Urothelium cell line (cell line): ENCODE measurements at regions not wholly inside any gene's neighbourhood (a gene's known extent, or its start where the extent isn't known, plus 50 kb on each side); places are given as distances from the start of the nearest gene placed in this dataset.

Source experiments
- DNase-seq: peaks from one replicate; pipeline ENCODE4 v3.0.0; 2011; ENCODE audit warnings: low spot score, mixed read lengths
- FAIRE-seq: peaks from 2 replicates; lab custom pipeline; 2011; peaks lifted over from hg19 to GRCh38; lab: Jason Lieb, UNC

GRCh38 chr3:20361000-20361399 lies 175.0 kb upstream of the SGO1 start:
- DNase-seq (no peak), FAIRE-seq (no peak)

- FAIRE-seq (no peak), DNase-seq (no peak)
Measured at GRCh38 chr3:20353286-20353685, 167.3 kb upstream of the SGO1 start.

- DNase-seq (no peak), FAIRE-seq (no peak)
Measured at GRCh38 chr3:20352546-20353179, 166.7 kb upstream of the SGO1 start.

GRCh38 chr3:20350449-20350848 lies 164.4 kb upstream of the SGO1 start:
- DNase-seq: no peak
- no peak for FAIRE-seq

- DNase-seq: no peak
- FAIRE-seq: no peak
Measured at GRCh38 chr3:20346916-20347315, 160.9 kb upstream of the SGO1 start.

GRCh38 chr3:20346369-20346768 lies 160.4 kb upstream of the SGO1 start:
- FAIRE-seq (no peak), DNase-seq (no peak)

- no peak for FAIRE-seq
- no peak for DNase-seq
Measured at GRCh38 chr3:20344400-20344959, 158.5 kb upstream of the SGO1 start.

GRCh38 chr3:20343790-20344189 lies 157.8 kb upstream of the SGO1 start:
- FAIRE-seq (no peak), DNase-seq (no peak)

- peak; percentile 48 for DNase-seq
- no peak for FAIRE-seq
Measured at GRCh38 chr3:20340324-20340928, 154.4 kb upstream of the SGO1 start.

- FAIRE-seq (no peak), DNase-seq (no peak)
Measured at GRCh38 chr3:20336572-20336971, 150.6 kb upstream of the SGO1 start.

GRCh38 chr3:20334842-20335241 lies 148.8 kb upstream of the SGO1 start:
- FAIRE-seq (no peak), DNase-seq (no peak)

- no peak for DNase-seq
- FAIRE-seq: no peak
Measured at GRCh38 chr3:20327889-20328288, 141.9 kb upstream of the SGO1 start.

GRCh38 chr3:20326541-20326940 lies 140.5 kb upstream of the SGO1 start:
- no peak for DNase-seq
- FAIRE-seq: no peak

- DNase-seq (no peak), FAIRE-seq (no peak)
Measured at GRCh38 chr3:20325563-20325962, 139.6 kb upstream of the SGO1 start.

- FAIRE-seq (no peak), DNase-seq (no peak)
Measured at GRCh38 chr3:20324664-20325478, 138.9 kb upstream of the SGO1 start.

GRCh38 chr3:20323307-20323927 lies 137.4 kb upstream of the SGO1 start:
- FAIRE-seq (no peak), DNase-seq (no peak)

GRCh38 chr3:20322085-20322484 lies 136.1 kb upstream of the SGO1 start:
- FAIRE-seq: no peak
- no peak for DNase-seq

- DNase-seq (no peak), FAIRE-seq (no peak)
Measured at GRCh38 chr3:20321391-20322047, 135.5 kb upstream of the SGO1 start.

GRCh38 chr3:20320489-20320888 lies 134.5 kb upstream of the SGO1 start:
- DNase-seq: peak; percentile 18
- no peak for FAIRE-seq

- DNase-seq (no peak), FAIRE-seq (no peak)
Measured at GRCh38 chr3:20319551-20319950, 133.5 kb upstream of the SGO1 start.

GRCh38 chr3:20317616-20318015 lies 131.6 kb upstream of the SGO1 start:
- FAIRE-seq: no peak
- DNase-seq: no peak
